Naive thymus-derived CD4-positive, alpha-beta T cell (primary cell): ENCODE measurements at regions not wholly inside any gene's neighbourhood (a gene's known extent, or its start where the extent isn't known, plus 50 kb on each side); places are given as distances from the start of the nearest gene placed in this dataset.
A peak's percentile ranks its signal among the peaks of the same experiment; 100 is the strongest.

Experiments
- ATAC-seq: fragments of 150-1000 bp; cut with Tn5 transposase; 2 replicates; pipeline ENCODE4 v1.10.0; 2021; ENCODE audit warnings: mild to moderate bottlenecking, moderate library complexity
- CTCF ChIA-PET: fragments of 350-600 bp; sonication (Branson Sonifier 250); formaldehyde crosslinking; loops from one replicate; lab custom pipeline; 2021; ENCODE audit warnings: antibody characterized with exemption; lab: Charles Lee
- POLR2A ChIA-PET: fragments of 350-600 bp; sonication (Branson Sonifier 250); formaldehyde crosslinking; loops from one replicate; lab custom pipeline; 2021; ENCODE audit warnings: antibody characterized with exemption, inconsistent platforms; lab: Charles Lee
- DNase-seq, 9 donors: peaks; one replicate each; pipeline versions ENCODE4 v3.0.0 to v3.0.0-alpha.2; 2020 to 2022; ENCODE audit warnings: mixed read lengths in 1 of 9
- H3K27ac ChIP-seq: one replicate; pipeline ENCODE4 v1.7.0; 2013; ENCODE audit warnings: mild to moderate bottlenecking, low read depth, low read length, moderate library complexity
- H3K27me3 ChIP-seq, 2 donors: one replicate each; pipeline ENCODE4 v1.7.0; 2013; ENCODE audit warnings: low read length in 2 of 2, mild to moderate bottlenecking in 2 of 2, moderate library complexity in 2 of 2; ENCODE audit not compliant: control insufficient read depth in 2 of 2, insufficient read depth in 2 of 2
- H3K36me3 ChIP-seq, 3 experiments: 1 replicate in 2 of 3; 2 replicates in 1 of 3; pipeline ENCODE4 v1.7.0; 2013; ENCODE audit warnings: low read length in 3 of 3, mild to moderate bottlenecking in 3 of 3, moderate library complexity in 1 of 3; ENCODE audit not compliant: insufficient read depth in 3 of 3, control insufficient read depth in 2 of 3
- H3K4me1 ChIP-seq, 2 donors: one replicate each; pipeline ENCODE4 v1.7.0; 2013; ENCODE audit warnings: low read length in 2 of 2, mild to moderate bottlenecking in 2 of 2, moderate library complexity in 1 of 2; ENCODE audit not compliant: control insufficient read depth in 2 of 2, insufficient read depth in 2 of 2
- H3K4me3 ChIP-seq: 2 replicates; pipeline ENCODE4 v1.7.0; 2013; ENCODE audit warnings: mild to moderate bottlenecking, low read length
- H3K9me3 ChIP-seq, 3 experiments: 1 replicate in 2 of 3; 2 replicates in 1 of 3; pipeline ENCODE4 v1.7.0; 2013; ENCODE audit warnings: low read length in 3 of 3; ENCODE audit not compliant: control insufficient read depth in 2 of 3
- H3K27ac Mint-ChIP-seq, 9 donors: one replicate each; pipeline ENCODE4 v1.8.0; 2020 to 2022; ENCODE audit warnings: mixed read lengths in 9 of 9, mild to moderate bottlenecking in 8 of 9, moderate library complexity in 5 of 9, inconsistent platforms in 2 of 9
- H3K27me3 Mint-ChIP-seq, 5 donors: one replicate each; pipeline ENCODE4 v1.8.0; 2021 to 2022; ENCODE audit warnings: mixed read lengths in 5 of 5, mild to moderate bottlenecking in 1 of 5
- H3K36me3 Mint-ChIP-seq, 5 donors: one replicate each; pipeline ENCODE4 v1.8.0; 2020 to 2022; ENCODE audit warnings: mixed read lengths in 5 of 5, mild to moderate bottlenecking in 3 of 5, inconsistent platforms in 1 of 5
- H3K4me1 Mint-ChIP-seq, 7 donors: one replicate each; pipeline ENCODE4 v1.8.0; 2020 to 2022; ENCODE audit warnings: mixed read lengths in 7 of 7, mild to moderate bottlenecking in 3 of 7, inconsistent platforms in 1 of 7
- H3K4me3 Mint-ChIP-seq, 10 donors: one replicate each; pipeline ENCODE4 v1.8.0; 2020 to 2022; ENCODE audit warnings: mild to moderate bottlenecking in 10 of 10, mixed read lengths in 10 of 10, moderate library complexity in 6 of 10, inconsistent platforms in 2 of 10
- H3K9me3 Mint-ChIP-seq, 11 donors: one replicate each; pipeline ENCODE4 v1.8.0; 2020 to 2022; ENCODE audit warnings: mixed read lengths in 11 of 11, mild to moderate bottlenecking in 4 of 11, inconsistent platforms in 1 of 11, moderate library complexity in 1 of 11
- intact Hi-C, 2 donors: fragments of 100-400 bp; cut with micrococcal nuclease; formaldehyde crosslinking; loops; one replicate each; pipeline ENCODE4 v1.15.1; 2023

DNA sequence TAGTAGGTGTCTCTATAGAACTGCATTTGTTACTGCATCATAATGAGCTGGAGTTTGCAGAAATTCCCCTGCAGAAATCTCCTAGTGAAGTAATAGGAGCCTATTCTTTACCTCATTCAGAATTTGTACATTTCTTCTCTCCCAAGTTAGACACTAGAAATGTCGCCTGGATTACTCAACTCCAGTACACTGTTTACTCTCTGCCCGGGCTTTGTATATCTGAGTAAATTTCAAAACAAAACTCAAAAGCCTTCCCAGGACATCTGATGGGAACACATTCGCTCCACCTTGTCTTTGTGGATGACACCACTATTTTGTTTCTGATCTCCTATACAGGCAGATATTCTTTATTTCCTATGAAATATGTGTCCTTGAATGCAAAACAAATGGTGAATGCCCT lies 76.8 kb downstream of the POU3F3 start:
- Mint-ChIP-seq H3K9me3 (peaks cover 0 to 9% (median 0%) of the 10 kb centered on the region in 11 donors), H3K4me1 (no peaks in the 10 kb centered on the region), H3K36me3 (no peaks in the 10 kb centered on the region), H3K27ac (no peak overlapping the region), H3K27me3 (peaks cover 0 to 26% (median 16%) of the 10 kb centered on the region in 5 donors), H3K4me3 (no peak overlapping the region)
- DNase-seq, result no peak
- no peak overlapping the region for H3K27ac ChIP-seq
- POLR2A ChIA-PET, result no interaction called here
- no peak overlapping the region for H3K4me3 ChIP-seq
- no peaks in the 10 kb centered on the region for H3K9me3 ChIP-seq
- intact Hi-C loops, result no loop called here
- no peak for ATAC-seq
- no peaks in the 10 kb centered on the region for H3K27me3 ChIP-seq
- CTCF ChIA-PET, result no interaction called here
- no peaks in the 10 kb centered on the region for H3K36me3 ChIP-seq
- no peaks in the 10 kb centered on the region for H3K4me1 ChIP-seq

DNA sequence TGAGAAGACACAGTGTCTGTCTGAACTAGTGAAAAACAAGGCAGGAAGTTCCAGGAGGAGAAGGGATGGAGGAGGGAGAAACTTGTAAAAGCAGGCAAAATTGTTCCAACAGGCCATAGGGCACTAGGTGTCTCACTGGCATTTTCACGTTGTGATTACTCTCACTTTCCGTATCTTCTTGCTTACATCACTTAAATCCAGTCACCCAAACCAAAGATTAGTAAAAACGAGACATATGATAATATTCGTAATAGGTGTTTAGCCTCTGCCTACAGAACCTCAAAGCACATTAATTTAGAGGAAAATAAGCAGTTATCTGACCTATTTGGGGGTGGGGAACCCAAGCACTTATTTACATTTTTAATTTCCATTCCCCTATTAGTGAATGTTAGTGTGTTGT lies 78.3 kb downstream of the POU3F3 start:
- H3K36me3 ChIP-seq, result no peaks in the 10 kb centered on the region
- H3K36me3 Mint-ChIP-seq, result no peaks in the 10 kb centered on the region
- H3K27ac Mint-ChIP-seq, result no peak overlapping the region
- intact Hi-C loops, result no loop called here
- CTCF ChIA-PET, result no interaction called here
- no peaks in the 10 kb centered on the region for H3K9me3 ChIP-seq
- H3K27ac ChIP-seq, result no peak overlapping the region
- no peaks in the 10 kb centered on the region for H3K9me3 Mint-ChIP-seq
- no peak overlapping the region for H3K4me3 Mint-ChIP-seq
- no peaks in the 10 kb centered on the region for H3K4me1 Mint-ChIP-seq
- no peak for DNase-seq
- POLR2A ChIA-PET, result no interaction called here
- no peak for ATAC-seq
- no peaks in the 10 kb centered on the region for H3K27me3 ChIP-seq
- no peak overlapping the region for H3K4me3 ChIP-seq
- peaks cover 0 to 19% (median 16%) of the 10 kb centered on the region in 5 donors for H3K27me3 Mint-ChIP-seq
- H3K4me1 ChIP-seq, result no peaks in the 10 kb centered on the region

GRCh38 chr2:104933151-104933917 lies 79.4 kb downstream of the POU3F3 start:
- intact Hi-C loops, result no loop called here

GRCh38 chr2:104936527-104936926 lies 82.6 kb downstream of the POU3F3 start:
- ATAC-seq (no peak), DNase-seq (no peak)
- H3K4me1 ChIP-seq, result no peaks in the 10 kb centered on the region
- ChIA-PET POLR2A (no interaction called here), CTCF (no interaction called here)
- no peak overlapping the region for H3K4me3 ChIP-seq
- intact Hi-C loops, result no loop called here
- no peaks in the 10 kb centered on the region for H3K9me3 Mint-ChIP-seq
- H3K27me3 ChIP-seq, result no peaks in the 10 kb centered on the region
- H3K36me3 Mint-ChIP-seq, result no peaks in the 10 kb centered on the region
- H3K27ac ChIP-seq, result no peak overlapping the region
- peaks cover 8 to 19% (median 11%) of the 10 kb centered on the region in 5 donors for H3K27me3 Mint-ChIP-seq
- peaks cover 0 to 8% (median 6%) of the 10 kb centered on the region in 7 donors for H3K4me1 Mint-ChIP-seq
- no peaks in the 10 kb centered on the region for H3K36me3 ChIP-seq
- no peaks in the 10 kb centered on the region for H3K9me3 ChIP-seq
- no peak overlapping the region for H3K4me3 Mint-ChIP-seq
- H3K27ac Mint-ChIP-seq, result no peak overlapping the region

More at GRCh38 chr2:104933151-104933917, 79.4 kb downstream of the POU3F3 start:
- CTCF ChIA-PET, result interaction anchor here (0.8 kb wide), 1 partner anchor 13 kb away, joined by 4 read pairs; no protein-coding TSS in a partner anchor
- Mint-ChIP-seq H3K9me3 (no peaks in the 10 kb centered on the region), H3K27me3 (peaks cover 3 to 18% (median 16%) of the 10 kb centered on the region in 5 donors), H3K27ac (no peak overlapping the region), H3K36me3 (no peaks in the 10 kb centered on the region), H3K4me3 (no peak overlapping the region), H3K4me1 (peaks cover 0 to 3% (median 2%) of the 10 kb centered on the region in 7 donors)
- H3K27me3 ChIP-seq, result no peaks in the 10 kb centered on the region
- no peak for DNase-seq
- no peak overlapping the region for H3K27ac ChIP-seq
- no peak for ATAC-seq
- POLR2A ChIA-PET, result no interaction called here
- no peak overlapping the region for H3K4me3 ChIP-seq
- no peaks in the 10 kb centered on the region for H3K4me1 ChIP-seq
- H3K36me3 ChIP-seq, result no peaks in the 10 kb centered on the region
- no peaks in the 10 kb centered on the region for H3K9me3 ChIP-seq

GRCh38 chr2:104938231-104938941 lies 84.5 kb downstream of the POU3F3 start:
- no peaks in the 10 kb centered on the region for H3K9me3 ChIP-seq
- H3K4me1 ChIP-seq, result no peaks in the 10 kb centered on the region
- peaks cover 0 to 20% (median 17%) of the 10 kb centered on the region in 5 donors for H3K27me3 Mint-ChIP-seq
- H3K36me3 Mint-ChIP-seq, result no peaks in the 10 kb centered on the region
- peak overlapping the region in 3 of 9 donors; percentile 35 to 72 (median 68) for H3K27ac Mint-ChIP-seq
- DNase-seq (peak in 4 of 9 donors; percentile 1 to 13 (median 5)), ATAC-seq (no peak)
- intact Hi-C loops, result no loop called here
- peak overlapping the region in 9 of 10 donors; percentile 26 to 82 (median 60) for H3K4me3 Mint-ChIP-seq
- ChIA-PET CTCF (no interaction called here), POLR2A (no interaction called here)
- no peaks in the 10 kb centered on the region for H3K36me3 ChIP-seq
- H3K27me3 ChIP-seq, result no peaks in the 10 kb centered on the region
- no peaks in the 10 kb centered on the region for H3K9me3 Mint-ChIP-seq
- no peak overlapping the region for H3K27ac ChIP-seq
- no peak overlapping the region for H3K4me3 ChIP-seq
- peaks cover 0 to 8% (median 6%) of the 10 kb centered on the region in 7 donors for H3K4me1 Mint-ChIP-seq

GRCh38 chr2:104939570-104940217 lies 85.8 kb downstream of the POU3F3 start:
- Mint-ChIP-seq H3K27me3 (peaks cover 0 to 23% (median 20%) of the 10 kb centered on the region in 5 donors), H3K9me3 (no peaks in the 10 kb centered on the region), H3K36me3 (no peaks in the 10 kb centered on the region), H3K4me3 (no peak overlapping the region), H3K27ac (no peak overlapping the region), H3K4me1 (peaks cover 0 to 8% (median 6%) of the 10 kb centered on the region in 7 donors)
- intact Hi-C loops, result no loop called here
- Histone ChIP-seq H3K9me3 (no peaks in the 10 kb centered on the region), H3K27me3 (no peaks in the 10 kb centered on the region), H3K4me1 (no peaks in the 10 kb centered on the region), H3K36me3 (no peaks in the 10 kb centered on the region), H3K27ac (no peak overlapping the region), H3K4me3 (no peak overlapping the region)
- ATAC-seq (no peak), DNase-seq (no peak)
- POLR2A ChIA-PET, result no interaction called here
- CTCF ChIA-PET, result no interaction called here
